ENCODE measurements at regions not wholly inside any gene's neighbourhood (a gene's known extent, or its start where the extent isn't known, plus 50 kb on each side); places are given as distances from the start of the nearest gene placed in this dataset.
"Not testable (repeated sequence)": the region's sequence is repeated elsewhere in the genome, so short reads cannot be mapped to it uniquely, and the experiment has no call there.

- no peak for DNase-seq
Observed at GRCh38 chr9:79037338-79037737, 534.4 kb upstream of the TLE4 start.

GRCh38 chr9:79040671-79041070 is 531.1 kb upstream of the TLE4 start:
- no peak for DNase-seq

- no peak for DNase-seq
Observed at GRCh38 chr9:79041266-79041665, 530.5 kb upstream of the TLE4 start.

- no peak for DNase-seq
Observed at GRCh38 chr9:79043916-79044315, 527.8 kb upstream of the TLE4 start.

GRCh38 chr9:79046401-79046800 is 525.4 kb upstream of the TLE4 start:
- no peak for DNase-seq

DNA sequence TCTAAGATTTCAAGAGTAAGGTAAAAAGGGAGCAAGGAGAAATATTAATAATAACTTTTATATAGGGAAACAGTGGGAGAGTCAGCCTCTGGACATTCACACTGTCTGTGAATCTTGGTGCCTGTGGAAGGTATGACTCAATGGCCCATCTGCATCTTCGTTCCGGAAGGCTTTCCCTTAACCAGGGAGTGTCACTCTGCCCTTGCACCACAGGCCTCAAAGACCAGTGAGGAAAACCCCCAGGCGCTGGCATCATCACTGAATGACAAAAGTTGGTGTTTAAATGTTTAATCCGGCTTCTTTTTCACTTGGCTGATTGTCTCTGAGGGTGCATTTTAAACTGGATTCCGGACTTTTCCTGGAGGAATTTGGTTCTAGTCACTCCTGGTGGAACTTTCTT is 522.4 kb upstream of the TLE4 start:
- no peak for DNase-seq

DNA sequence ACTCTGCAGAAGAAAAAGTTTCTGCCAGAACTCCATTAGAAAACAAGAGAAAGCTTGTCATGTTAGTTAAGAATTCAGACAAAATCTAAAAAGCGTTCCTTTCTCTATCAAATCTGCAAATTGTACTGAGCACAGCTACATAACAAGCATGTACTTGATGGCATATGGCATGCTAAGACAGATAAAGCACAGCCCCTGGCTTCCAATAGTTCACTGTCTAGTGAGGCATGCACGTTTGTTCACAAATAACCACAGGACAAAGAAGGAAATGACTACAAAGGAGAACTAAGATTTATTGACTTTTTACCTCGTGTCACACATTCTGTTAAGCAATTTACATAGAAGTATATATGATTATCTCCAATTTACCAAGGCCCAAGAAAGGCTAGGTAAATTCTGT is 518.2 kb upstream of the TLE4 start:
- DNase-seq, result no peak

GRCh38 chr9:79054500-79054899 is 517.3 kb upstream of the TLE4 start:
- no peak for DNase-seq

- DNase-seq, result no peak
Observed at GRCh38 chr9:79056041-79056440, 515.7 kb upstream of the TLE4 start.

- no peak for DNase-seq
Observed at GRCh38 chr9:79057576-79057975, 514.2 kb upstream of the TLE4 start.

GRCh38 chr9:79060766-79061165 is 511.0 kb upstream of the TLE4 start:
- DNase-seq, result no peak

DNA sequence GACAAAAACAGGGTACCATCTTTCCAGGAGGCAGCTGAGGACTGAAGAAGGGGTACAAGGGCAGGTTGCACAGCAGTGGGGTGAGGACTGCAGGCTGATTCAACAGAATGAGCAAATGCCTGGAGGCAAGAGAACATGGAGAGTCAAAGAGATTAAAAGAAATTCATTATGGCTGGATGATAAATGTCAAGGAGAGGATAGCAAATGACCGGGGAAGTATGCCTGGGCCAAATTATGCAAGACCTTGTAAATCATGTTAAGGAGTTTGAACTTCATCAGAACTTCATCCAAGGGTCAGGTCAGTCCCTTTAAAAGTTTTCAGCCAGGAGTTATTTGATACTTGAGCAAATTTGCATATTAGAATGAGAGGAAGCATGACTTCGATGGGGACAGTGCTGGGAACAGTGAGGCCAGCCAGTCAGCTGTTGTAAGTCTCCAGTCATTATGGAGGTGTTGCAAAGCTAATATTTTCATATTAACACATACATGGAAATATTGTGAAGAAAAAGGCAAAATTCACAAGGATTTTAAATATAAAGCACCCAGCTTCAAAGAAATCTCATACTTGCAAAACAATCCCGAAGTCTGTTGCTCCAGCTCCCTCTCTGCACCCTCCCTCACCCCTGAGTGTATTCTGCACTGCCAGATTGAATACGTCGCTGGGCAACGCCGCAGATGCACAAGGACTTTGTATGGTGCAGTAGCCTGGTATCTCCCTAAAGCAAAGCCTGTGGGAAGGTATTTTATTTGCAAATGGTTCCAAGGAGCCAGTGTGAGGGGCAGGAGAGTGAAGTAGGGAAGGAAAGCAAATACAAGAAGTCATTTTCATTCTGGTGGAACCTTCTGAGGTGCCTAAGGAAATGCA is 509.8 kb upstream of the TLE4 start:
- no peak for DNase-seq

GRCh38 chr9:79073201-79073600 is 498.6 kb upstream of the TLE4 start:
- DNase-seq, result no peak

GRCh38 chr9:79080536-79080935 is 491.2 kb upstream of the TLE4 start:
- no peak for DNase-seq

- no peak for DNase-seq
Observed at GRCh38 chr9:79083621-79084020, 488.1 kb upstream of the TLE4 start.

DNA sequence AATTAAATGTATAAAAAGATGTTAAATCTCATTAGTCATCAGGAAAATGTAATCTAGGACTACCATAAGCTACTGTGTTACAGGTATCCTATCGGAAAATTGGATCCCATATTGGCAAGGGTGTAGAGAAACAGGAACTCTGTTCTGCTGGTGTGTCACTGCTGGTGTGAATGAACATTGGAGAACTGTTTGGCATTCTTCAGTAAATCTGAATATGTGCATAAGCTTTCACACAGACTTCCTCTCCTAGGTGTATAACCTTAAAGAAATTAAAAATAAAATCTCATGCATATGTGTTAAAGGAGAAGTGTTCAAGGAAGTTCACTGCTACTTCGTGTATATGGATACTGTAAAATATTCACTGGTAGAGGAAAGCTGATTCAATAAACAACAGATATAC is 484.6 kb upstream of the TLE4 start:
- DNase-seq, result no peak

DNA sequence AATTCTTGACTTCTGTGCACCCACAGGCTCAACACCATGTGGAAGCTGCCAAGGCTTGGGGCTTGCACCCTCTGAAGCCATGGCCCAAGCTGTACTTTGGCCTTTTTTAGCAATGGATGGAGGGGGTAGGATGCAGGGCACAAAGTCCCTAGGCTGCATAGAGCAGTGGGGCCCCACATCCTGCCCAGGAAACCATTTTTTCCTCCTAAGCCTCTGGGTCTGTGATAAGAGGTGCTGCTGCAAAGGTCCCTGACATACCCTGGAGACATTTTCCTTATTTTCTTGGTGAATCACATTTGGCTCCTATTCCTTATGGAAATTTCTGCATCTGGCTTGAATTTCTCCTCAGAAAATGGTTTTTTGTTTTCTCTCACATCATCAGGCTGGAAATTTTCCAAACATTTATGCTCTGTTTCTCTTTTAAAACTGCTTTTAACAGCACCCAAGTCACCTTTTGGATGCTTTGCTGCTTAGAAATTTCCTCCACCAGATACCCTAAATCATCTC is 482.7 kb upstream of the TLE4 start:
- DNase-seq, result no peak

GRCh38 chr9:79089851-79090250 is 481.9 kb upstream of the TLE4 start:
- DNase-seq, result not testable (repeated sequence)

- DNase-seq, result not testable (repeated sequence)
Observed at GRCh38 chr9:79103257-79103656, 468.5 kb upstream of the TLE4 start.

DNA sequence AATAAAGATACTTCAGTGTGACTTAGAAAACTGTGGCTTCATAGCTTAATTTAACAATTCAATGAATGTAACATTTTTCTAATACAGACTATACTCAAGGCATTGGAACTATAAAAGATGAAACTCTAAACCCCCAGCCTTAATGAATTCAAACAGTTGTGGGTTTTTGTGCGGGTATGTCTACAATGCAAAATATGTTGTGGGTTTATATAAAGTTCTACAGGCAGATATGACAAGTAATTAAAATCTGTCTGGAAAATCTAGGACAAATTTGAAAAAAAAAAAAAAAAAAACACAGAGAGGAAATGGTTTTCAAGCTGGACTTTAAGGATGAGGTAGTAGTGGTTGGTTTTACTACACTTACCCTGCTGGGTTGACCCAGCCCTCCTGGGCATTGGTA is 467.5 kb upstream of the TLE4 start:
- no peak for DNase-seq

DNA sequence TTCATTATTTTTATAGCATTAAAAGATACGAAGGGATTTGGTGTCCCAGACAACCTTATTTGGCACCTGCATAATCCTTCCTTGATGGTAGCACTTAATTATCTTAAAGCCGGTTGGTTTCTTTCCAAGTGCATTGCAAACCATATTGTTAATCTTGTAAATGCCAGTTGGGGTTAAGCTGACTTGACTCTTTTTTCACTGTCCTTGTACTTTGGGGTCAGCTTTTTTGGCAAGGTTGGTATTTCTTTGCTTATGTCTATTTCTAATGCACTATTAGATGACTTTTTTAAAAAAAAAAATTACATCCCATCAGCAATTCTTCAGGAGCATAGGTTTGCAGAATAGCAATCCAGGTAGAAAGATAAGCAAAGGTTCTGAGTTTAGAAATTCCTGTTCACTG is 466.8 kb upstream of the TLE4 start:
- DNase-seq, result no peak

- no peak for DNase-seq
Observed at GRCh38 chr9:79107911-79108676, 463.7 kb upstream of the TLE4 start.

DNA sequence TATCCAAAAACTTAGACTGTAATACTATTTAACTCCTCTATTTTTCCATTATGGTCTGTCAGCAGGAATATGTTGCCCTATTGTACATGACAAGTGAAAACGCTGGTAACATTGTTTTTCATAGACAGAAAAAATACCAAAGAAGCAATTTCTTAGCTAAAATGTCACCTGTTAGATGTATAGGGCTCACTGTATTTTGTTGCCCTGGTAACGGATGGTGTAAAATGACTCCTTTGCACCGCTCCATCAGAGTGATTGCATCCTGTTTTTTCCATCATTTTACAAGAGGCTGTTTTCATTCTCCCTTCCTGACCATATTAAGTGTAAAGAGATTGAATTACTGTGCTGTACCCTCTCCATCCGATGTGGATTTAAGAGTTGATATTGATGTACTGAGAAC is 460.1 kb upstream of the TLE4 start:
- DNase-seq, result no peak

- no peak for DNase-seq
Observed at GRCh38 chr9:79115176-79115575, 456.6 kb upstream of the TLE4 start.

Measured in RPMI8226 (cell line).